SHP77 (cell line): ENCODE measurements at regions not wholly inside any gene's neighbourhood (a gene's known extent, or its start where the extent isn't known, plus 50 kb on each side); places are given as distances from the start of the nearest gene placed in this dataset.

Source experiments
- DNase-seq, 2 experiments: peaks; one replicate each; lab custom pipeline; 2025; lab: John Stamatoyannopoulos, UW

GRCh38 chr5:101932599-101932998, 363.5 kb downstream of the SLCO4C1 start:
- peak; percentile 29 to 55 for DNase-seq

- DNase-seq = peak; percentile 24 to 27
Measured at GRCh38 chr5:101929628-101930027, 366.5 kb downstream of the SLCO4C1 start.

GRCh38 chr5:101917166-101917565, 378.9 kb downstream of the SLCO4C1 start:
- no peak for DNase-seq

GRCh38 chr5:101915554-101915953, 380.5 kb downstream of the SLCO4C1 start:
- DNase-seq = peak in 1 of 2 experiments; percentile 4

- DNase-seq = no peak
Measured at GRCh38 chr5:101904736-101905135, 391.3 kb downstream of the SLCO4C1 start.

- peak; percentile 59 to 75 for DNase-seq
Measured at GRCh38 chr5:101897914-101898313, 398.2 kb downstream of the SLCO4C1 start.

GRCh38 chr5:101894985-101895384, 401.1 kb downstream of the SLCO4C1 start:
- DNase-seq = no peak

- DNase-seq = no peak
Measured at GRCh38 chr5:101878190-101878589, 417.9 kb downstream of the SLCO4C1 start.

- DNase-seq = no peak
Measured at GRCh38 chr5:101877451-101877850, 418.6 kb downstream of the SLCO4C1 start.

GRCh38 chr5:101866473-101866872, 429.6 kb downstream of the SLCO4C1 start:
- DNase-seq = no peak

- DNase-seq = no peak
Measured at GRCh38 chr5:101860563-101860962, 435.5 kb downstream of the SLCO4C1 start.

GRCh38 chr5:101860145-101860544, 435.9 kb downstream of the SLCO4C1 start:
- DNase-seq = no peak

GRCh38 chr5:101846496-101846895, 449.6 kb downstream of the SLCO4C1 start:
- DNase-seq = no peak

GRCh38 chr5:101843055-101843454, 453.0 kb downstream of the SLCO4C1 start:
- DNase-seq = no peak

- DNase-seq = no peak
Measured at GRCh38 chr5:101838435-101838834, 457.6 kb downstream of the SLCO4C1 start.

- no peak for DNase-seq
Measured at GRCh38 chr5:101829255-101829654, 466.8 kb downstream of the SLCO4C1 start.

GRCh38 chr5:101811466-101811865, 484.6 kb downstream of the SLCO4C1 start:
- DNase-seq = no peak

GRCh38 chr5:101806410-101806809, 489.7 kb downstream of the SLCO4C1 start:
- no peak for DNase-seq

GRCh38 chr5:101796427-101796826, 499.7 kb downstream of the SLCO4C1 start:
- DNase-seq = no peak

GRCh38 chr5:101788797-101789196, 507.3 kb downstream of the SLCO4C1 start:
- no peak for DNase-seq

GRCh38 chr5:101785090-101785489, 511.0 kb downstream of the SLCO4C1 start:
- no peak for DNase-seq

- no peak for DNase-seq
Measured at GRCh38 chr5:101783241-101784013, 512.7 kb downstream of the SLCO4C1 start.

GRCh38 chr5:101782352-101783103, 513.6 kb downstream of the SLCO4C1 start:
- DNase-seq = no peak
